ENCODE measurements at regions not wholly inside any gene's neighbourhood (a gene's known extent, or its start where the extent isn't known, plus 50 kb on each side); places are given as distances from the start of the nearest gene placed in this dataset.

DNA sequence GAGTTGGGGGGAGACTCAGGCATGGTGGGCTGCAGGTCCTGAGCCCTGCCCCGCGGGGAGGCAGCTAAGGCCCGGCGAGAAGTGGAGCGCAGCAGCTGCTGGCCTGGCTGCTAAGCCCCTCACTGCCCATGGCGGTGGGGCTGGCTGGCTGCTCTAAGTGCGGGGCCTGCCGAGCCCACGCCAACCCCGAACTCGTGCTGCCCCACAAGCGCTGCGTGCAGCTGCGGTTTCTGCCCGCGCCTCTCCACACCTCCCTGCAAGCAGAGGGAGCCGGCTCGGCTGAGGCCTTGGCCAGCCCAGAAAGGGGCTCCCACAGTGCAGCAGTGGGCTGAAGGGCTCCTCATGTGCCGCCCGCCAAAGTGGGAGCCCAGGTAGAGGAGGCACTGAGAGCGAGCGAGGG is 1355.1 kb upstream of the WWC1 start:
- DNase-seq = no peak

DNA sequence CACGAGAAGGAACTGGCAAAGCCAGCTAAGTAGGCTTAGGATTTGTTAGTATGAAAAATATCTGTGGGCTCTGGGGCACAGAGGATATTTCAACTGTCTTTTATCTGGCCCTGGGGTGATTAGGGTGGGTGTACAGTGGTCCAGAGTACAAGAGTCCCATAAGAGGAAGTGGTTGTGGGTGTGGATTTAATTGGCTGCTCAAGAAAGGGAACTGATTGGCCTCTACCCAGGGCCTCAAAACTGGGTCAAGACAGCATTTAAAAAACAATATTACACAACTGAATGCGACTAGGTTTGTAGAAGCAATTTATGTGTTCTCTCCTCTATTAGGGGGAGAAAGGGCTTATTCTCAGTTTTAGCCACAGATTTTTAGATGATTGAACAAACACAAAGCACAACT is 1353.4 kb upstream of the WWC1 start:
- DNase-seq = no peak

DNA sequence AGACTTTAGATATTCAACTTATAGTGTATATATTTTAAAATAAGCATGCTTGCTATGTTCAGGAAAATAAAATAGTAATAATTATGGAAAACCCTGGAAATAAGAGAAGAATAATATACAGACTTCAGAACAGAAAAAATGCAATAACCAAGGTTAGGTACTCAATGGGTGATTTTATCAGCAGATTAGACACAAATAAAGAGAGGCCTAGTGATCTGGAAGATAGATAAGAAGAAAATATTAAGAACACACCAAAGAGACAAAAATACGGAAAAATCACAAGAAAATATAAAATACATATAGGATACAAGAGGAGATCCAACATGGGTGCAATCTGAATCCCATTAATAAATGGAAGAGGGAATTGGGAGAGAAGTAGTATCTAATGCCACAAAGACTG is 1348.5 kb upstream of the WWC1 start:
- DNase-seq = no peak

DNA sequence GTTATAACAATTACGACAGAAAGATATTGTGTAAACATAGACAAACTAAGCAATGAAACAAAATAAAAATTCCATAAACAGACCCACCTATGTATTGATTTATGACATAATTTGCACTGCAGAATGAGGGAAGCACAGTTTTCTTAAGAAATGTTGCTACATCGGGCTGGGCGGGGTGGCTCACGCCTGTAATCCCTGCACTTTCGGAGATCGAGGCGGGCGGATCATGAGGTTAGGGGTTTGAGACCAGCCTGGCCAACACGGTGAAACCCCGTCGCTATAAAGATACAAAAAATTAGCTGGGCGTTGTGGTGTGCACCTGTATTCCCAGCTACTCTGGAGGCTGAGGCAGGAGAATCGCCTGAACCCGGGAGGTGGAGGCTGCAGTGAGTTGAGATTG is 1344.4 kb upstream of the WWC1 start:
- DNase-seq = no peak

DNA sequence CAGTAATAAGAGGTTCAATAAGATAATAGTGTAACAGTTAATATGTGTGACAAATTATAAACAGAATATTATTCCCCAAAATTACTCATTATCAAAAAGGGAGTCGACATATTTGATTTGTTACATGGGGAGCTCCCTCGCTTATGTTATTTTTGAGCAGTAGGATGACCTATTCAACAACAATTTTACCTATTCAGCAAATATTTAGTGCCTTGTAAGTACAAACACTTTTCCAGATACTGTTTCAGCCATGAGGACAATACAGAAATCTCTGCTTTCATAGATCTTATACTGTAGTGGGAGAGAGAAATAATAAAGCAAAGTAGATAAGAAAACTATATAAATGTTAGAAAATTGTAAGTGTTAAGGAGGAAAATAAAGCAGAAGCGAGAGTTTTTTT is 1342.8 kb upstream of the WWC1 start:
- DNase-seq = no peak

DNA sequence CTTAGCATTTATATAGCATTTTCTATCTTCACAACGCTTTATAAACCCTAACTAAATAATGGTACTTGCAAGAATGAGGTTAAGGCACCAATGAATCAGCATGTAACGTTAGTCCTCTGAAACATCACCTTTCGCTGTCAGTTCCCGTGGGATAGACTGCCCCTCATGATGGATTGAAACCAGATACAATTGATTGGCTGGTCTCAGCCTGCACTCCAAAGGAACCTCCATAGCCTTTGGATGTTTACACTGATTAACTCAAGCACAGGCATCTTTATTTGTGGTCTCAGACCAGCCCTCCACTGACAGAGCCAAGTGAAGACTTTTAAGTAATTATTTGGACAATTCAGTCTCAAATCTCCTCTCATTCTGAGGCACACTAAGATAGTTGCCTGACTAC is 1339.4 kb upstream of the WWC1 start:
- no peak for DNase-seq

DNA sequence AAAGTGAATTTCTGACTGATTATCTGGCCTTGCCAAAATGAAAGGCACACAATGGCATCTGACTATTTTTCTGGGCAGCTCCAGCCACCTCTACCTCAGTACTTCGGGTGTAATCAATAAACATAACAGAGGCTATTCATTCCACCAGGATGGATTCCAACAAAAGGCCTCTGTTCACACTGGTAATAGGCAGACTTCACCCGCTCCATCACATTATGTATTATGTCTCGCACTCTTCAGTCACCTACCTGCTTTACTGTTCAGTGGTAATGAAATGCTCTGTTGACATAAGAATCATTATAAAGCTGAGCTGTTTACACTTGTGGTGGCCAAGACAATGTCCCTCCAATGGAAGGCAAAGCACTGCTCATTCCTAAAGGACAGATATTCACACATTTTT is 1333.7 kb upstream of the WWC1 start:
- no peak for DNase-seq

DNA sequence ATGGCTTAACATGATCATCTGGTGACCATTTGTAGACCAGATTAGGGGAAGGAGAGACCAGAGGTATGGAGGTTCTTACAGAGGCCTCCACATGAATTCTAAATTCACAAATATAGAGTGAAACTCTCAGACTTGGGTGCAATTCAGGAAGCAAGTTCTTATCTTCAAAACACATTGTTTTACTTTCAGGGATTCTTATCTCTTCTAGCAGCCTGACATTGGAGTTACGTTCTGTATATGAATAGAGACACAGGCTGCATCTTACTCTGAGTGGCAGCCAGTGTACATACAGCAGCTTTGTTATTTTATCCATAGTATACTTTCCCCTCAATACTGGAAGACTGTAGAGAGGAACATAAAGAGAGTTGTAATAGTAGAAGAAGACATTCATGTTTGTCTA is 1331.7 kb upstream of the WWC1 start:
- no peak for DNase-seq

DNA sequence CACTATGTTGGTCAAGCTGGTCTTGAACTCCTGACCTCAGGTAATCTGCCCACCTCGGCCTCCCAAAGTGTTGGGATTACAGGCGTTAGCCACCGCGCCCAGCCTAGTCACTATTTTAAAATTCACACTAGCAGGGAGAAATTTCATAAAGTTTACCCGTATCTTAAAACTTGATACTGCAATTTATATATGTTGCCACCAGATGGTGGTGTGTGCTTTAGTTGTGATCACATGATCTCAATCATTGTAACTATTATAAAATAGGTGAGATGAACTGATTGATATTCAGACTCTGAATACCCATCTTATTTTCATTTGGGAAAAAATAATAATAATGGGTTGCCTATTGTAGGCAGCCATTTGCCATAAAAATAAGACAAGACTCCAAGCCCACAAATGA is 1330.4 kb upstream of the WWC1 start:
- DNase-seq = no peak

DNA sequence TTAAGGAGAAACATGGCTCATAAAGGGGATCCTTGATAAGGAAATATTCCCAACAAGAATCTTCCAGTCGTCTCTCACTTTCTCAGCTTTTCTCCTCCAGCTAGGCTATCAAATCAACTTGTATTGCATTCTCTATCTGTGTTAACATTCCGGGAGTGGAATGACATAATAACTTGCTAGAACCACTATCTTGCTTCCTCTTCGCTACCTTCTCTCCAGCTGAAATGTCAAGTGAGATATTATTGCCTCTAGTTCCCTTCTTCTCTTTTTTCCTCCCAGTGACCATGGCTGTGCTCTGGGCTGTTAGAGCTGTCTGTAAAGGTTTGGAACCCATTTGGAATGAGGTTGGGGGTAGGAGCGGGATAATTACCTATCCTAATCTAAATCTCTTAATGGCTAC is 1329.5 kb upstream of the WWC1 start:
- no peak for DNase-seq

DNA sequence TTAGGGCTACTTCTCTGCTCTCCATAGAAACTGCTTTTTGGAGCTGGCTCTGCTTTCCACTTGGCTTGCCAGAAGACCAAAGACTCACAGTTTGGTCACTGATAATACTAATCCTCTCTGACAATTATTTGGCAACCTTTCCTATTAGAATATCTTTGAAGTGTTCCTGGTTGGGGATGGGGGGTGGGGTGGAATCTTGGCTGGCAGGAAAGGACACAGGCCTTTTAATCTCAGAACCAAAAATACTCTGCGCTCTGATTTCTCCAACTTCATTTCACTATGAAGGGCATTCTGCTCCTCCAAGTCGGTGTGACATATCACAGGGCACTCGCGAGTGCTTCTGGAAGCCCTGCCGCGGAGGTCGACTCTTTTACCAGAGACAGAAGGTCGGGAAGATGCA is 1329.0 kb upstream of the WWC1 start:
- no peak for DNase-seq

DNA sequence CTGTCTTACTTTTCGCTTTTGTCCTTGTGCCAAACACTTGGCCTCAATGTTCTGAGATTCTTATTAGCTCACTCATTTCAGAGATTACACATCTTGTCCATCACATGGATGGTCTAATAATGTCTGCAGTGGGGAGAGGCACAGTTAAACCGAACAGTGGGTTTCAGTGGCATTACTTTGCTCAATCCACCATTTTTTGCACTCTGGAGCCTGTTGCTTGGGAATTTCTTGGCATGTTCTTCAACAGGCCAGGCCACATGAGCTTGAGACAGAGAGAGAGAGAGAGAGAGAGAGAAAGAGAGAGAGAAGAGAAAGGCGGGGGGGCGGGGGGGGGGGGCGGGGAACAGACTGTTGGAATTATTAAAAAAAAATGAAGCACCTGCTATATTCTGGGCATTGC is 1327.8 kb upstream of the WWC1 start:
- DNase-seq = no peak

DNA sequence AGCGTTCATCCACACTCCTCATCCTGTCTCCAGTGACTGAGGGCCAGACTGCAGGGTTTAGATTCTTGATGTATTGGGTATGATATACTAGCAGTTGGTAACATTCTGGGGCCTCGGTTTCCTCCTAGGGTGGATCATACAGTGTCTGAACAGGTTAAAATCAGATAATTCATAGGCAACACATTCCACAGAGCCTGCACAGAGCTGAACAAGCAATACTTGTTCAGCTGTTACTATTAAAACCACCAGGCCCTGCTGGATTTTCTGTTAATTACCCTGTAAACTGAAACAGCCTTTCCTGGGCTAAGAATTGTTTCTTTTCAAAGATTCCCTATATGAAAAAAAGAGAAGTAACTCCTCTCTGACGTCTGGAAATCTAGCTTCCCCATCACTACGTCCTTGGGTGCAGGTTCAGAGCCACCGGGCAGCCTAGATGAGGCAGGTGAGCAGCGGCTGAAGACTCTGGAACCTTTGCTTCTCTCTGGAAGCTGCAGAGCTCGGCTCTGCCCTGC is 1313.5 kb upstream of the WWC1 start:
- DNase-seq = no peak

DNA sequence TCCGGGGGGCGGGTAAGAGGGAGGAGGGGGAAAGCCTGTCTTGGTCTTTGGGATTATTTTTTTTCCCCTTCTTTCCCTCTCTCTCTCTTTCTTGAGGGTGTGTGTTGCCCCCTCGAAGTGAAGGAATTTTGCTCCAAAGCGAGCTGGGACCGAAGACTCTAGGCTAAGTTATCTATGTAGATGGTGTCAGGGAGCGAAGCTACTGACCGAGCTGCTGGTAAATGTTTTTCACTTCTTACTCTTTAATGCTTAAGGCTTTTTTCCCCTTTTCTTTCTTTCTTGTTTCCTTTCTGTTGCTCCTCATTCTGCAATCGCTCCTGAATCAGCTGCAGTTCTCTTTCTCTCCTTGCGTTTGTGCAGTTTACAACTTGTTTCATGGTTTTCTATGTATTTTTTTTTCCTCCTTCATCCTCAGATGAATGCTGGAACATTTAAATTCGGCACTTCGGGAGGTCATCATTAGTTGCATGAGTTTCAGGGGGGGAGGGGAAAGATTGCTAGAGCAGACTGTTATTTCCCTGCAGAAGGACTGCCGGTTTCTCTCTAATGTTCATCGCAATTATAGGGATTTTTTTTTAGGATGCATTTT is 1312.0 kb upstream of the WWC1 start:
- DNase-seq = peak; percentile 15

DNA sequence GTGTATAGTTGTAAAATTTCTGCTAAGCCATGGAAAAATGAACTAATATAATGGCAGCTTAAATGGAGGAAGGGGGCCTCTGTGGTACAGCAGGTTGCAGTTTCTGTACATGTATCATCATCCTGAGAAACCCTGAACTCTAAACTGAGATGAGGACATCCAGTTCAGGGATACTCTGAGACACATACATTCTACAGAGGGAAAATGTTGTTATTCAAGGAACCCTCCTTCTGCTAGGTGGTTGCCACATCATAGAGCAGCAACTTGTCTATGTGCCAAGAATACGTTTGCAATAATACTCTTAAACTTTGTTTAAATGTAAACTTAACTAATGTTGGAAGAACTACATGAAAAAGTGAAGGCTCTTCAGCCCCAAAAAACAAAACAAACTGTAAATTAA is 1310.8 kb upstream of the WWC1 start:
- DNase-seq = no peak

DNA sequence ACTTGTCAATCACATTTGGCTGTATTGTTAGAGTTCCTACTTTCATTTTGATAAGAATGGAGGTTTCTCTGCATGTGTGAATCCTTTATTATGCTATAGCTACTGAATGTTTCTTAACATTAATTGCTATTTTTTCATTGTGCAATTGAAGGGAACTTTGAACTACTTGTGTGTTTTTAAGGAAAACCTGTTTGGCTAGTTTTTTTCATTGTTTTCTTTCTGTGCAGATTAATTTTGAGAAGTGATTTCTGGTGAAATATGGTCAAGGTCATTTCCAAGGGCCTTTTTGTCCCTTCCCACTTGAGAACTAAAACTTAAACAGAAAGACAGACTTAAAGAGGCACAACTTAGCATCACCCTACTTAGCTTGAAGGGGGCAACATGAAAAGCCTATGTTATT is 1309.2 kb upstream of the WWC1 start:
- DNase-seq = no peak

DNA sequence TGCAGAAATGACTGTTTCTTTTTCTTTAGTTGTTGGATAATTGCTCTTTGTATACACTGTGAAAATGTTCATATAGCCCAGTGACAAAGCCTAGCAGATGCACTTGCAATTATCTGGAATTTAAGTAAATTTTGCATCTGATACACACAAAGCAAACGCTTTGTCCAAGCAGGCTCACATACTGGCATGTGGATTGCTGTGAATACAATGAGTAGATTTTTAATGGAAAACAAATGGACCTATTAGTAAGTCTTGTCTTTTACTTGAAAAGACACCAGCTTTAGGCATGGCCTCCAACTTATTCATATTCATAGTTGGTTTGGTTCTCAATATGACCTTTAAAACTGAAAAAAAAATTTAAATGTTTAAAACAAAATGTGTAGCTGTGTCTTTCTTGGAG is 1299.8 kb upstream of the WWC1 start:
- DNase-seq = no peak

DNA sequence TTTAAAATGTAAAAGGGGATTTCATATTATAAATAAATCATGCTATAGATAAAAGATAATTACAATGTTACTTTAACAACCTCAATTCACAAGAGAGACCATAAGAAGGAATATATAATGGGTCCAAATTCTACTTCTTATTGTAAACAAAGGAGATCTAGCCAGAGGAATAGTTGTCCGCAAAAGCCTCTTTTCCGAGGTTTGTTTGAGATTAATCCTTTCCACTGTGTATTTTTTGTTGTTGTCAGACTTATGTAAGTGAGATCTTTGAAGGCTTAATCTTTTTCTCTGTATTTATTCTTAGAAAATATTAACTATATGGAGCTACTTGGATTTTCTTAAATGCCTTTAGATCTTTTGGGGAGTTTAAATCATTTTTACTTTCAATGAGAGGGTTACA is 1299.3 kb upstream of the WWC1 start:
- no peak for DNase-seq

DNA sequence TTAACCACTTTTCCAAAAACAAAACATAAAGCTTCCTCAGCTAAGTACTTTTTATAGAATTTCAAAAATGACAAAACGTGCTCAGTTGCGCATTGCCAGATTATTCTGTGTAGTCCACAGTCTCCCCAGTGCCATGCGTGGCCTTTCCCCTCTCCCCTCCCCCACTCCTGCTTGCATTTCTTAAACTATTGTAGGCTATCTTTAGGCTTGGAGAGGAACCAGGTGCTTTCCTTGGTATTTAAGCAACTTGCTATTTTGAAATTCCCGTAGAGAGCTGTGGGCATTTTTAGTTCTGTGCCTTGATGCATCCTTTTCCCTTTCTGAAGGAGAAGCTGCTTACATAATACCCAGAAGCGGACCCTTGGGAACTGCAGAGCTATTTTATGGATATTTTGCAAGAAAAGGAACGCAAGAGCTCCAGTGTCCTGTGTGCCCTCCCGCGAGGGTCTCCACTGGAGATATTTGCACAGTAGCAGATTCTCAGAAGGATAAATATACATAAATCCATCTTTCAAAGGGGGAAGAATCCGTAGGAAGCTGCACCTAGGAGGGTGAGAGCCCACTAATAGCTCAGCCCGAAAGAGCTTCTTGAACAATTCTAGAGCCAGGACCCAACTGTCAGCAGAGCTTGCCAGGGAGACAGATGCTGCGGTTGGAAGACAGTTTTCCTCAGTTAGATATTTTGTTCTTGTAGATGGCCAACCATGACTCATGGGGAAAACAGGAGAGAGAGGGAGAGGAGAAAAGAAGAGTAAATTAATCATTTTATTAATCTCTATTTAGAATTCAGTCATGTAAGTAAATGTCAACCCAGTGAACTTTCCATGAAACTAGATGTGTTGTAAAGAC is 1298.3 kb upstream of the WWC1 start:
- peak; percentile 25 for DNase-seq

DNA sequence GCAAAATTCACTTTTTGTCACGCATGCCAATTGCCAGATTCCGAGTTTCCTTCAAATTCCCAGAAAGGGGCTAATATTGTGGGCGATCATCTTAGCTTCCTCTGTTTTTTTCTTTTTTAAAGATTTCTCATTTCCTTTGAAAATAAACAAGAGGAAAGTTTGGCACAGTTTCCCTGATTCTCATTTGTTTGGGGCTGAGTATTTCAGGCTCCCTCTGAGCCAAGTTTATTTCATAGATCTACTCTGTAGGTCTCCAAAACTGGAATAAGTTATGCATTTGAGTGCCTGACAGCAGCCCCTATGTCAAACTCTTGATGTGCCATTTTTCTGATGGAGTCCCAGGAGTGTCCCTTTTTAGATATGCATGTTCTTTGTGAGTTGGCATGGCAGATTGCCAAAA is 1297.2 kb upstream of the WWC1 start:
- no peak for DNase-seq

DNA sequence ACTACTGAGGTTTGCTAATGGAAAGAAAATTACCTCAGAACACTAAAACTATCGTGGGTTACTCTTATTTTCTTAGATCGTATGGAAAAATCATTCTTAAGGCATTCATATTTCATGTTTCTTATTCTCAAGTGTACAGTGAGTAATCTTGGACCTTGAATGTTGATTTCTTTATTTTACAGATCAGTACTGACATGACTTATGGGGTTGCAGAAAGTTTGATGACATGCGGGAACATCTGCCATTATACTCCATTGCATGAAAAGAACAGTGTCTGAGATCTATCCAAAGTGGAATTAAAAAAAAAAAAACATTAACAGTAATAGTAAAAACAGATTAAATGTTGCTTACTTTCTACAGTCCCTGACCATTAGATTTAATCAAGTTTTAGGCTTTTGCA is 1290.2 kb upstream of the WWC1 start:
- peak; percentile 78 for DNase-seq

DNA sequence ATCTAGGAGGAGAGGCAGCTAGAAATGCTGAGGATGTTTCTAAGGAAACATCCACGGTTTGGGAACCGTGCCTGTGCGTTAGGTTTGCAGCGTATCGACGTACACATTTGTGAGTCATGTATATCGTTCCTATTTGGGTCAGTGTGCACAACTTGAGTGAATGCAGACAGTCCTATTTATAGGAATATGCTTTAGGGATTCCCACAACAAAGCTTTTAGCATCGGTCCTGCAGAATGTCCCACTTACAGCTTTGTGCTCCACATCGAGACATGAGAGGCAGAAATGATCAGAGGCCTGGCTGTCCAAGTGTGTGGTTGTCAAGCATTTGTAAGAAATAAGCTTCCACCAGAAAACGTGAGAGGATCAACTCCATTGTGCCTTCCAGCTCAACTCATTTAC is 1282.7 kb upstream of the WWC1 start:
- DNase-seq = no peak

DNA sequence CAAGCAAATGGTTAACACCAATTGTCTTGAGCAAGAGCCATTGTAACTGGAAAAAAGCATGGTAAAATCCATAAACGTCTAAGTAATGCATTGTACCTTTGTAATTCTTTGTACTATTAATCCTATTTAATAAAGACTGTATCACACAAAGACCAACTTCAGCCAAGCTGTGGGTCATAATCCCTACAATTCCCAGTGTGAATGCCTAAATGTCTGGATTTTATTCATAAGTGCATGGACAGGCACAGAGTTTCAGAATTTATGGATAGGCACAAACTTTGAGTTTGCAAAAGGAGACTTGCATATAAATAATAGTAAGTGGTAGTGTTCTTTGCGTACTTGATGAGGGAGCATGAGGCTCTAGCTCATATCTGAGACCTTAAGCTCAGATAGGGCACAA is 1280.2 kb upstream of the WWC1 start:
- no peak for DNase-seq
